ENCODE measurements at regions not wholly inside any gene's neighbourhood (a gene's known extent, or its start where the extent isn't known, plus 50 kb on each side); places are given as distances from the start of the nearest gene placed in this dataset.

DNA sequence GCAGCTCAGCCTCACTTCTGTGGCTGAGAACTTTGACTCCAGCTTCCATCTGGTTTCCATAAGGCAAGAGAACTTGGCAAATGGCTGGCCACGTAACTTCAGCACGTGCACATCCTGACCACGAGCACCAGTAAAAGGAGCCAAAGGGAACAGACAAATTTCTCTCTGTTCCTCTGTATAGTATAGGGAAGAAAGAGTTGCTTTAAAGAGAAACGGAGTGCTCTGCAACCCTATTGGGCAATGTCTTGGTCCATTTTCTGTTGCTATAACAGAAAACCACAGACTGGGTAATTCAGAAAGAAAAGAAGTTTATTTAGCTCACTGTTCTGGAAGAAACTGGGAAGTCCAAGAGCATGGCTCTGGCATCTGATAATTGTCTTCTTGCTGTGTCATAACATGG, 558.7 kb downstream of the ACTL7B start:
- DNase-seq (ENCODE audit: low spot score) = no peak
- TF ChIP-seq CTCF (IDR thresholded peaks at IDR 0.05; ENCODE audit: extremely low read depth, missing control alignments) = no peak

DNA sequence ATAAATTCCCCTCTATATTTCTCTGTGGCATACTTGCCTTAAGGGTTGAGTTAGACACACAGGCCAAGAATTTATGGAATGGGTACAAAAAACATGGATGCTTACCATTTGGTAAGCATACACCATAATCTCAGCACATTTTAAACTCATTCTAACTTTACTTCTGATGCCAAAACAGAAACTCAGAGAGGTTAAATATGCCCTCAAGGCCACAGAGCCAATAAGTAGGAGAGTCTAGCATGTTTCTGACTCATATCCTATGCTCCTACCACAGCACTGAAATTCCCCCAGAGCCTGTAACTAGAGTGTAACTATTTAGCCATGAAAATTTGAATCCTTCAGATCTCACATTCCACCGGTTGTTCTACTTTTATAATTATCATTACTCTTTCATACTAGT, 559.7 kb downstream of the ACTL7B start:
- TF ChIP-seq CTCF (IDR thresholded peaks at IDR 0.05; ENCODE audit: extremely low read depth, missing control alignments) = no peak
- DNase-seq (ENCODE audit: low spot score) = no peak

DNA sequence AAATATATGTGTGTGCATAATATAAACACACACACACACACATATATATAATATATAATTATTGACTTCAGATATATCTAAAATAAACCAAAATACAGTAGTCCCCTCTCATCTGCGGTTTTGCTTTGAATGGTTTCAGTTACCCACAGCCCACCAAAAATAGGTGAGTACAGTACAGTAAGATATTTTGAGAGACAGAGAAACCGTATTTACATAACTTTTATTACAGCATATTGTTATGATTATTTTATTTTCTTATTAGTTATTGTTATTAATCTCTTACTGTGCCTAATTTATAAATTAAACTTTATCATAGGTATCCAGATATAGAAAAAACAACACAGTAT, 564.2 kb downstream of the ACTL7B start:
- no peak for DNase-seq (ENCODE audit: low spot score)
- no peak for TF ChIP-seq CTCF (IDR thresholded peaks at IDR 0.05; ENCODE audit: extremely low read depth, missing control alignments)

DNA sequence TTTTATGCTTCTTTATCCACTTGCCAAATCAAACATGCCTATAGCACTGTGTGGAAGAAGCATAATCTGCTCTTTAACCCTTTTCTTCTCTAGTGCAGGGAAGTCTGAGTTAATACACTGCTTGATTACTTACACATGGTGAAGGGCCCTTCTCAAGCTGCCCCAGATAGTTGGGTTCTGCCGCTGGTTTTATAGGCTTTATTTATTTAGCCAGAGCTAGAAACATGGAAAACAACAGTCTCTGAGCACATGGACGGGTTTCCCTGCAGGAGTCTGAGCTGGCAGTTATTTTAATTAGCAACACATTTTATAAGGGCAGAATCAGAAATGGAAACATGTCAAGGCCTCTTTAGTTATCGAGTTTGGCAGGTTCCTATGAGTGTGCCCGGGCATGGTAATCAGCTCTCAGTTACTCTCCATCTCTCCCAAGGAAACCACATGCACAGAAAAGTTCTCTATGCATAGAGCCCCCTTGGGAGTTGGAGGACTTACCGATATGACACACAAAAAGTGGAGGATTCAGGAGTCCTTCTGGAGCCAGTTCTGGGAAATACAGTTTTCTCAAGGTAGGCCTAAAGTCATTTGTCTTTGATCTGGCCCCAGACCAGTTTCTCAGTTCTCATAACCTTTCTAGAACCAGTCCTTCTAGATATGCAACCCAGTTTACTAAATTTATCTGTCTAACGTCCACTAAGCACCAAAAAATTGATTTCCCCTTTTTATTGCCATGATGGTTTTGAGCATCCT, 564.8 kb downstream of the ACTL7B start:
- no peak for TF ChIP-seq CTCF (IDR thresholded peaks at IDR 0.05; ENCODE audit: extremely low read depth, missing control alignments)
- DNase-seq (ENCODE audit: low spot score) = no peak

DNA sequence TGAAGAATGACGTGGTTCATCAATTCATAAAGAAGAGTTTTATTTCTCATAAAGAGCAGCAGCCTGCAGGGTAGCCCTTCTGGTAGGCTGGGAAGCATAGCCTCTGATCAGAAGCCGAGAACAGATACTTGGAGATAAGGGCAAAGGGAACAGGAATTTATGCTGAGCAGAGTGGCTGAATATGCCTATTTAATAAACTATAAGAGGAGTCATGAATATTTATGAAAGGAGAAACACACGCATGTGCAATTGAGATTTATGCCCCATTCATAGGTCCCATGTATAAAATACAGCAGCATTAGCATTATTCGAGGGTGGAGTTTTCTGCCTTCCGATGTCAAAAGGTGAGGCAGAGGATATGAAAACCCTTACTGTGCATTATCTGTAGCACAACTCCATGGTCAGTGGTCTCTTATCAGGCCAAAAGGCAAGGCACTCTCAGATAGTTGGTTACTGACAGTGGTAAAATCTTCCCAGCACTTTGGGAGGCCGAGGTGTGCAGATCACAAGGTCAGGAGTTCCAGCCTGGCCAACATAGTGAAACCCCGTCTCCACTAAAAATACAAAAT, 569.1 kb downstream of the ACTL7B start:
- DNase-seq (ENCODE audit: low spot score) = no peak
- no peak for TF ChIP-seq CTCF (IDR thresholded peaks at IDR 0.05; ENCODE audit: extremely low read depth, missing control alignments)

GRCh38 chr9:108283696-108284095, 572.1 kb downstream of the ACTL7B start:
- no peak for DNase-seq (ENCODE audit: low spot score)
- TF ChIP-seq CTCF (IDR thresholded peaks at IDR 0.05; ENCODE audit: extremely low read depth, missing control alignments) = no peak

DNA sequence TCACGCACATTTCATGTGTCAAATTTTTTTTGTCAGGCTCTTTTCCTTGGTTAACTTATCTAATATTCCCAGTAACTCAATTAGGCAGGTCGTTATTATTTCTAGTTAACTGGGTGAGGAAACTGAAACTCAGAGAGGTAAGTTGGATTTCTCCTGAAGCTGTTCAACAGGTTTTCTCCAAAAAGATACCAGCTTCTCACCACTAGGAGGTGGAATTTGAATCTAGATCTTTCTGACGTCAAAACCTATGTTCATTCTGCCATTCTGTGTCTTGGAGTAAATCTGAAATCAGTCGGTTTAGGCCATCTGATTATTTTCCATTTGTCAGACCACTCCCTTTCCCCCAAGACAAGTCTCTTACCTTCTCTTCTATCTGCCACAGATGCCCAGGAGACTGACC, 572.9 kb downstream of the ACTL7B start:
- TF ChIP-seq CTCF (IDR thresholded peaks at IDR 0.05; ENCODE audit: extremely low read depth, missing control alignments) = no peak
- DNase-seq (ENCODE audit: low spot score) = no peak
